GM19468 (cell line): ENCODE measurements at regions not wholly inside any gene's neighbourhood (a gene's known extent, or its start where the extent isn't known, plus 50 kb on each side); places are given as distances from the start of the nearest gene placed in this dataset.

Source experiments
- ATAC-seq: cut with Tn5 transposase; IDR thresholded peaks from one replicate; pipeline ENCODE4 v1.9.1; 2021; ENCODE audit warnings: mild to moderate bottlenecking, moderate library complexity, moderate number of reproducible peaks; ENCODE audit not compliant: unreplicated experiment; ENCODE audit errors: extremely low read depth

DNA sequence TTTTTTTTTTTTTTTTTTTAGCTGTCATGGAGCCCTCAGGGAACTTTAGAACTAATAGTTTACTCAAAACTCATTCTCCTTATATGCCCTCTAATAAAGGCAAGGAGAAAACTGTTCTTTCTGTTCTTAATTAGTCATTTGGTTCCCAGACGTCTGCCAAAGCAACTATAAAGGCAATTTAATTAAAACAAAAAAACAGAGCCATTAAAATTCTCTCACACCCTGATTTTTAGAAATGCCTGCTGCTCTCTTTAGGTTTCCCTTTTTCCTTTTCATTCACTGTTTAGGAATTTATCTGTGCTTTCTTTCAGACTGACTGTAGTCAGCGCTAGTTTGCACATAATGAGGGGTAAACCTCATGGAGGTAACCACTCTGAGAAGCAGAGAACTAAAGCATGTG is 463.6 kb upstream of the THRB start:
- no peak for ATAC-seq

- no peak for ATAC-seq
Measured at GRCh38 chr3:24958910-24959447, 464.3 kb upstream of the THRB start.

- ATAC-seq = no peak
Measured at GRCh38 chr3:24963762-24964625, 464.1 kb upstream of the RARB start.

GRCh38 chr3:24965706-24966385 is 462.2 kb upstream of the RARB start:
- no peak for ATAC-seq

GRCh38 chr3:24968036-24968435 is 460.0 kb upstream of the RARB start:
- no peak for ATAC-seq

- no peak for ATAC-seq
Measured at GRCh38 chr3:24972491-24972890, 455.6 kb upstream of the RARB start.

GRCh38 chr3:24981309-24981708 is 446.8 kb upstream of the RARB start:
- ATAC-seq = no peak

DNA sequence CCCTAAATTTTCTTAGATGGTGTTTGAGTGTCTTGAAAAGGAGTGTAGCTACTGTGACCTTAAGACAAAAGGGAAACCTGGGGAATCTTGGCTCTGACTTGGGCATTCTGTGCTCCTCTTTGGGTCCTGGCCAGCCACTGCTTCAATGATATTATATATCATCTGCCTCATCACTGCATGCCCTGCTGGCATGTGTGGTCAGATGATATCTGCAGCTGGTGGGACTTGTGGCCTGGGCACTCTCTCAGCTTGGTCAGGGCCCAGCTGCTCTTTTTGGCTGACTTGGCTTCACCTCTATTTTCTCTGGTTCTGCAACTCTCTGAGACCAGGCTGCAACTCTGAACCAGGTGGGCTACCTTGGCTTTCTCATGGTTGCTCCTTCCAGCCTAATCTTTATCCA is 446.1 kb upstream of the RARB start:
- ATAC-seq = no peak

- ATAC-seq = no peak
Measured at GRCh38 chr3:24985668-24986067, 442.4 kb upstream of the RARB start.

- no peak for ATAC-seq
Measured at GRCh38 chr3:24986612-24987011, 441.5 kb upstream of the RARB start.

DNA sequence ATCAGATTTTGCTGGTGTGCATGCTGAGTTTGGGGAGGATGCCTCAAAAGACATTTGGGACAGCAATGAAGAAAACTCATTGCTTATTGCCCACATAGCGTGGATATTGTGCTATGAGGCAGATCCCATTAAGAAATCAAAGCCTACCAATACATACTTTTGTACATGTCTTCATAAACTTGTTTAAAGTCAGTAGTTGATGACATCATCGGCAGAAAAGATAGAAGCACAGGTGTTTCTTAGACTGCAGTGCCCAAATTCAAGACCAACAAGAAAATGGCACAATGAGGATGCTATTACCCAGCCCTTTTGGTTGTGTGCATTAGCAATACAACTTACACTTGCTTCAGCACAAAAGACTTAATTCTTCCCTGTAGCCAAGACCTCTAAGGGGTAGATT is 428.7 kb upstream of the RARB start:
- no peak for ATAC-seq

DNA sequence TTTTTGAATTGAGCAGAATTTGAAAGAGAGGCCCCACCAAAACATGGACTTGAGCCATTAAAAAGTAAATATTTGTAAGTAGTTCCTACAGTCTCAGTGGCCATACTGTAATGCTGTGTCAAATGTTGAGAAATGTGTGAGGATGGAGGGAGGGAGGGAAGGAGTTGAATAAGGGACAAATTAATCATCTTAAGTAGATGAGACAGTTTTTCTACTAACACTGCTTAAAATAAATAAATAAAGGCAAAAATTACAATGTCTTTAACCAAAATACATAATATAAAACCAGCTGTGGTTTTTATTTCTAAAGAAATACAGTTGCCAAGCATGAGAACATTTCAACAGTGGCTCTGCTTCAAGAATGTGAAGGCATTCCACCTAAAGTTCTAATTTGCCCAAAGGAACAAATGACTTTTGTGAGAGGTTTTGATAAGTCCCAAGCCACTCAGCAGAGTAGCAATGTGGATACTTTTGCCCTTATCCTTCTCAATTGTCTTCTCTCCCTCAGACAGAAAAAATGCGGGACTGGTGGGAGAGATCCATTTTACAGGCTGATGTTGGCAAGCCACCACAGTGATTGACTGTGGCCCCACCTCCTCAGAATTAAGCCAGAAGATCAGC is 427.0 kb upstream of the RARB start:
- no peak for ATAC-seq

GRCh38 chr3:25002052-25002451 is 426.0 kb upstream of the RARB start:
- no peak for ATAC-seq

- peak; percentile 95 for ATAC-seq
Measured at GRCh38 chr3:25007974-25008658, 419.9 kb upstream of the RARB start.

- ATAC-seq = no peak
Measured at GRCh38 chr3:25009665-25010064, 418.4 kb upstream of the RARB start.

- no peak for ATAC-seq
Measured at GRCh38 chr3:25015599-25015998, 412.5 kb upstream of the RARB start.

DNA sequence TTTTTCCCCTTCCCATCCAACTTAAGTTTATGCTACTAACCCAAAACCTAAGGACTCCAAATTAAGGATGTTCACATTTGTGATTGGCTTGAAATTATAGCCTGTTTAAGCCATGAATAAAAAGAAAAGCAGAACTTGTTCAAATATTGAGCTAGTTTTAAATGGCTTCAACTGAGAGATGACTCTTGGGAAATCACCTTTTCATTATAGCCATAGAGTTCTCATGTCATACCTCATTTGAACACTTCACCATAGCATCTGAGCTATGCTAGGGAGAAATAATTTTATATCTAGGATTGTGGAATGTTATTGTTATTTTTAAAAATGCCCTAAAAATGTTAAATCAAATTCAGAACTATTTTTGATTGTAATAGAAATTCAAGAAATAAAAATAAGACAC is 409.2 kb upstream of the RARB start:
- no peak for ATAC-seq

- no peak for ATAC-seq
Measured at GRCh38 chr3:25019506-25019905, 408.6 kb upstream of the RARB start.

DNA sequence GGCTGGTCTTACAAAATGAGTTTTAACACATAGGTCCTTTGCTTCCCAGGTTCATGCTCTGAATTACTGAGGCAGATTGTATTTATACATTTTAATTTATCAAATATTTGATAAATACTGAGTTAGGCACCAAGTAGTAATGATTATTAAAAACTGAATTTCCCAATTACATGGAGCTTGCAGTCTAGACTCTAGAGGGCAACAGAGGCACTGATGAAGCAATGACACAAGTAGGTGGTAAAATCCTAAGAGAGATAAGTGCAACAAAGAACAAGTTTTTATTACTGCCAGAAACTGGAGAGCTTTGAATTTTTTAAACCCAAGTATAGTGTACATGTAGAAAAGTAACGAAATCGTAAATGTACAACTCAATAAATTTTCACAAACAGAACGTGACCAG is 406.2 kb upstream of the RARB start:
- no peak for ATAC-seq

GRCh38 chr3:25023876-25024275 is 404.2 kb upstream of the RARB start:
- no peak for ATAC-seq
